Keratinocyte (primary cell): ENCODE measurements at regions not wholly inside any gene's neighbourhood (a gene's known extent, or its start where the extent isn't known, plus 50 kb on each side); places are given as distances from the start of the nearest gene placed in this dataset.

Experiments used
- DNase-seq: peaks from one replicate; pipeline ENCODE4 v3.0.0-alpha.2; 2011; ENCODE audit warnings: low read depth, missing footprints, low spot score
- FAIRE-seq: peaks from 2 replicates; lab custom pipeline; 2011; peaks lifted over from hg19 to GRCh38; lab: Jason Lieb, UNC
- H2AFZ ChIP-seq: 2 replicates; pipeline ENCODE4 v1.6.0; 2012; ENCODE audit warnings: low read length, control low read depth, inconsistent platforms; ENCODE audit not compliant: control insufficient read depth
- H3K27ac ChIP-seq: 2 replicates; pipeline ENCODE4 v1.5.1; 2011; ENCODE audit warnings: low read length; ENCODE audit not compliant: control insufficient read depth, insufficient read depth
- H3K27me3 ChIP-seq: 3 replicates; pipeline ENCODE4 v1.6.0; 2011; ENCODE audit warnings: low read length; ENCODE audit not compliant: control insufficient read depth, insufficient read depth; ENCODE audit errors: extremely low read depth
- H3K36me3 ChIP-seq, 2 experiments: 2 replicates in 1 of 2; 3 replicates in 1 of 2; pipeline ENCODE4 v1.5.1; 2011; ENCODE audit warnings: low read length in 2 of 2, mild to moderate bottlenecking in 1 of 2; ENCODE audit not compliant: control insufficient read depth in 2 of 2, insufficient read depth in 2 of 2; ENCODE audit errors: extremely low read depth in 1 of 2
- H3K4me1 ChIP-seq: 3 replicates; pipeline ENCODE4 v1.5.1; 2011; ENCODE audit warnings: low read length; ENCODE audit not compliant: control insufficient read depth, insufficient read depth; ENCODE audit errors: extremely low read depth
- H3K4me2 ChIP-seq: 3 replicates; pipeline ENCODE4 v1.6.0; 2011; ENCODE audit warnings: low read depth, low read length; ENCODE audit not compliant: control insufficient read depth, insufficient read depth; ENCODE audit errors: extremely low read depth
- H3K4me3 ChIP-seq, 3 experiments: fragments of 200-600 bp in 1 of 3; sonication (generic) in 1 of 3; 2 replicates in 2 of 3; 3 replicates in 1 of 3; pipeline ENCODE4 v1.5.1; 2011 to 2016; ENCODE audit warnings: low read length in 3 of 3, mild to moderate bottlenecking in 3 of 3, control low read depth in 2 of 3, inconsistent platforms in 1 of 3, low read depth in 1 of 3, mixed read lengths in 1 of 3, mixed run types in 1 of 3, moderate library complexity in 1 of 3; ENCODE audit not compliant: control insufficient read depth in 2 of 3, insufficient read depth in 2 of 3; ENCODE audit errors: extremely low read depth in 1 of 3
- H3K79me2 ChIP-seq: 2 replicates; pipeline ENCODE4 v1.6.0; 2012; ENCODE audit warnings: low read length; ENCODE audit not compliant: control insufficient read depth, insufficient read depth
- H3K9ac ChIP-seq: 3 replicates; pipeline ENCODE4 v1.6.0; 2011; ENCODE audit warnings: low read length; ENCODE audit not compliant: control insufficient read depth, insufficient read depth; ENCODE audit errors: extremely low read depth
- H3K9me1 ChIP-seq: 3 replicates; pipeline ENCODE4 v1.6.0; 2011; ENCODE audit warnings: low read length; ENCODE audit not compliant: control insufficient read depth, insufficient read depth; ENCODE audit errors: extremely low read depth
- H3K9me3 ChIP-seq: 2 replicates; pipeline ENCODE4 v1.5.1; 2012; ENCODE audit warnings: low read depth, low read length; ENCODE audit not compliant: control insufficient read depth
- H4K20me1 ChIP-seq: 3 replicates; pipeline ENCODE4 v1.6.0; 2011; ENCODE audit warnings: low read length; ENCODE audit not compliant: control insufficient read depth, insufficient read depth; ENCODE audit errors: extremely low read depth
- EZH2 ChIP-seq: IDR thresholded peaks from one replicate; pipeline ENCODE4 v1.6.1; 2012; ENCODE audit warnings: inconsistent platforms, mild to moderate bottlenecking, low read length, moderate library complexity
- dilution Hi-C: fragments of 300-500 bp; cut with MboI; formaldehyde crosslinking; loops from one replicate; pipeline ENCODE4 v1.7.0; 2020; ENCODE audit warnings: low sequenced_read_pairs; ENCODE audit not compliant: extremely low pct_ligation_motif_present
- TF ChIP-seq, protein P1 (sequence below), 3 experiments: IDR thresholded peaks in 1 of 3; conservative IDR thresholded peaks in 1 of 3; optimal IDR thresholded peaks in 1 of 3; 2 replicates in 2 of 3; 3 replicates in 1 of 3; pipeline versions ENCODE3 to v1.5.1; 2011; ENCODE audit warnings: low read length in 3 of 3, mild to moderate bottlenecking in 3 of 3, moderate library complexity in 2 of 3, control low read depth in 1 of 3, inconsistent platforms in 1 of 3; ENCODE audit not compliant: insufficient read depth in 2 of 3; ENCODE audit errors: extremely low read depth in 1 of 3

DNA sequence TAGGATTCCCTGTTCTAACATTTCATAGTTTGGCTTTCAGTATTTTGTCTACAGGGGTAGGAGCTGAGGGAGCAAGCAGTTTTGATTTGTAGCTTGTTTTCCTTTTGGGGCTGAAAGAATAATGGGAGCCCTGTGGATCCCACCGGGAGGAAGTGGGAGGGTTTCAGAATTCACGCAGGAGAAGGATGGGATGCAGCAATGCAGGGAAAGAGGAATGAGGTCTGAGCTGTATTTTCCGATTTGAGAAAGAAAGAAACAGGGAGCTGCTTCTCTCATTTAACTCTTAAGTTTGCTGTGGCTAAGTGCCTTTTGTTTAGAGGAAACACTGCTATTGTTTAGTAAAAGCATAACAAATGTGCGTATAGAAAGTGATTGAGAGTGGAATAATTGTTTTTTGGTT lies 141.0 kb downstream of the ADCYAP1 start:
- no peaks in the 10 kb centered on the region for H3K36me3 ChIP-seq
- H3K9me1 ChIP-seq: no peaks in the 10 kb centered on the region
- no peaks in the 10 kb centered on the region for H4K20me1 ChIP-seq
- H3K27ac ChIP-seq: no peak overlapping the region
- FAIRE-seq (no peak), DNase-seq (no peak)
- H3K9me3 ChIP-seq: no peaks in the 10 kb centered on the region
- H3K9ac ChIP-seq: no peak overlapping the region
- H2AFZ ChIP-seq: no peak overlapping the region
- dilution Hi-C loops: no loop called here
- TF ChIP-seq, protein P1, sequence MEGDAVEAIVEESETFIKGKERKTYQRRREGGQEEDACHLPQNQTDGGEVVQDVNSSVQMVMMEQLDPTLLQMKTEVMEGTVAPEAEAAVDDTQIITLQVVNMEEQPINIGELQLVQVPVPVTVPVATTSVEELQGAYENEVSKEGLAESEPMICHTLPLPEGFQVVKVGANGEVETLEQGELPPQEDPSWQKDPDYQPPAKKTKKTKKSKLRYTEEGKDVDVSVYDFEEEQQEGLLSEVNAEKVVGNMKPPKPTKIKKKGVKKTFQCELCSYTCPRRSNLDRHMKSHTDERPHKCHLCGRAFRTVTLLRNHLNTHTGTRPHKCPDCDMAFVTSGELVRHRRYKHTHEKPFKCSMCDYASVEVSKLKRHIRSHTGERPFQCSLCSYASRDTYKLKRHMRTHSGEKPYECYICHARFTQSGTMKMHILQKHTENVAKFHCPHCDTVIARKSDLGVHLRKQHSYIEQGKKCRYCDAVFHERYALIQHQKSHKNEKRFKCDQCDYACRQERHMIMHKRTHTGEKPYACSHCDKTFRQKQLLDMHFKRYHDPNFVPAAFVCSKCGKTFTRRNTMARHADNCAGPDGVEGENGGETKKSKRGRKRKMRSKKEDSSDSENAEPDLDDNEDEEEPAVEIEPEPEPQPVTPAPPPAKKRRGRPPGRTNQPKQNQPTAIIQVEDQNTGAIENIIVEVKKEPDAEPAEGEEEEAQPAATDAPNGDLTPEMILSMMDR (optimal IDR thresholded peaks at IDR 0.05 in 1 of 3, IDR thresholded peaks at IDR 0.05 in 1 of 3, conservative IDR thresholded peaks at IDR 0.05 in 1 of 3; ENCODE audit: extremely low read depth in 1 of 3, insufficient read depth in 2 of 3, low read length in 3 of 3): no peak
- no peak for TF ChIP-seq EZH2
- no peaks in the 10 kb centered on the region for H3K4me1 ChIP-seq
- no peaks in the 10 kb centered on the region for H3K27me3 ChIP-seq
- H3K79me2 ChIP-seq: no peaks in the 10 kb centered on the region
- no peak overlapping the region for H3K4me2 ChIP-seq
- H3K4me3 ChIP-seq: no peak overlapping the region

DNA sequence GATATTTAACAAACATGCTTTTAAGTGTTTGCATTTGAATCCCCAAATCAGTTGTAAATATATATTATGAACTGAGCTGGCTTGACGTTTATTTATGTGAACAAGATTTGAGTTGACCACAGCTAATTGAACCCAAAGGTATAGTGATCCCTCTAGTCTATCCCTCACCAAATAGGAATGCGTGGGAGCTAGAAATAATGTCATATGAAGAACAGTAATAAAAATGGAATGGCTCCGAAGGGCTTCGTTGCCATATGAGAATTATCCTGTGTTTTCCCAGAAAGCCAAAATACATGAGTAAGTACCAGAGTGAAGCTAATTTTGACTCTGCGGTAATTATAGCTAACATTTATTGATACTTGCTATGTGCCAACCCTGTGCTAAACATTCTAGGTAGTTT lies 142.7 kb downstream of the ADCYAP1 start:
- Histone ChIP-seq H3K79me2 (no peaks in the 10 kb centered on the region), H3K27ac (no peak overlapping the region), H3K9me3 (no peaks in the 10 kb centered on the region), H4K20me1 (no peaks in the 10 kb centered on the region), H3K9me1 (no peaks in the 10 kb centered on the region), H2AFZ (no peak overlapping the region), H3K4me2 (no peak overlapping the region), H3K36me3 (no peaks in the 10 kb centered on the region), H3K4me1 (no peaks in the 10 kb centered on the region), H3K9ac (no peak overlapping the region), H3K4me3 (no peak overlapping the region), H3K27me3 (no peaks in the 10 kb centered on the region)
- no peak for FAIRE-seq
- TF ChIP-seq, protein P1 (optimal IDR thresholded peaks at IDR 0.05 in 1 of 3, IDR thresholded peaks at IDR 0.05 in 1 of 3, conservative IDR thresholded peaks at IDR 0.05 in 1 of 3; ENCODE audit: extremely low read depth in 1 of 3, insufficient read depth in 2 of 3, low read length in 3 of 3): no peak
- no peak for TF ChIP-seq EZH2
- dilution Hi-C loops: no loop called here
- DNase-seq: no peak
